HFFc6 (cell line): ENCODE measurements at regions not wholly inside any gene's neighbourhood (a gene's known extent, or its start where the extent isn't known, plus 50 kb on each side); places are given as distances from the start of the nearest gene placed in this dataset.

ENCODE experiments used
- DNase-seq: peaks from one replicate; pipeline ENCODE4 v3.0.0-alpha.2; 2018
- H3K27ac Mint-ChIP-seq: 2 replicates; pipeline ENCODE4 v1.8.0; 2020; ENCODE audit warnings: mild to moderate bottlenecking, mixed read lengths
- H3K27me3 Mint-ChIP-seq: 2 replicates; pipeline ENCODE4 v1.8.0; 2021; ENCODE audit warnings: mild to moderate bottlenecking, moderate library complexity, mixed read lengths; ENCODE audit not compliant: insufficient read depth
- H3K36me3 Mint-ChIP-seq: 2 replicates; pipeline ENCODE4 v1.8.0; 2021; ENCODE audit warnings: low read depth, mixed read lengths
- H3K4me1 Mint-ChIP-seq: 2 replicates; pipeline ENCODE4 v1.8.0; 2020; ENCODE audit warnings: low read depth, mixed read lengths
- H3K4me3 Mint-ChIP-seq: 2 replicates; pipeline ENCODE4 v1.8.0; 2020; ENCODE audit warnings: mild to moderate bottlenecking, moderate library complexity, mixed read lengths
- H3K9me3 Mint-ChIP-seq: 2 replicates; pipeline ENCODE4 v1.8.0; 2020; ENCODE audit warnings: mild to moderate bottlenecking, mixed read lengths
- CTCF ChIP-seq: fragments of 200-600 bp; sonication (generic); IDR thresholded peaks from 2 replicates; pipeline ENCODE4 v1.5.0; 2021; ENCODE audit warnings: antibody characterized with exemption, mild to moderate bottlenecking

DNA sequence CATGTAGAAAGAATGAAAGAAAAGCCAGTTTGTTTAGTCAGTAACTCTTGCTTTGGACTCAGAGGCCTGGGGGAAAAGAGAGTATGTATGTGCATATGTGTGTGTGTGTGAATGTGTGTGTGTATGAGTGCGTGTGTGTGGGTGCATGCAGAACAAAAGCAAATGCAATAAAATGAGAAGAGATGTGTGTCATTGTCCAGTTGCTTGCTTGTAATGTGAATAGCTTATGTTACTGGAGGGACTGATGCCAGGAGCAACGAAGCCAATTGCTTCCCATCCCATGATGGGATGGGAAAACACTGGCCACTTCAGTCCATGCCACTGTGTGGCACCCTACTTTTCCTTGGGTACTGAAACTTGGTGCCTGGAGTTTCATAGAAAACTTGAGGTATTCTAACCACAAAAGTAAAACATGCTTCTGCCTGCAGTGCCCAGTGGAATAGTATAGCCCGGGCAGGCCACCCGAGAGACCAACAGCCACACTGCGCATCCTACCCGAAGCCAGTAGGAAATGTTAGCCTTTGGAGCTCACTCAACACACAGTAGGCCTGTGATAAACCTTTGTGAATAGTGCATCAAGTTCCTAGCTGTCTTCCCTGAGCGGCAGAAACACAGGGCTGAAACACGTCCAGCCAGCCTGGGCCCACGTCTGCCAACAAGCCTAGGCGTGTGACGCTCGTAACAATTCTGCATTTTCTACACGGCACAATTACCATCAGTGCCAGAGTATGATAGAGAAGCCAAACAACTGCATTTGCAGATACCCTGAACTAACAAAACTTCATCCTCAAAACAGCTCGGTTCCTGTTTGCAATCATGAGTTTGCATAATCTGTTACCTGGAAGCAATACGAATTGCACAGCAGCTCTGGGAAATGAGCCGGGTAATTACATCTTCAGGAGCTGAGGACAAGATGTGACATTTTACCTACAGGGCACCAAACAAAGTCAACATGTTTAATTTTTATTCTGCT is 198.1 kb downstream of the SYK start:
- Mint-ChIP-seq H3K9me3 (peaks cover 9% of the 10 kb centered on the region; the same call in 1 of the 2 replicates), H3K4me3 (no peak overlapping the region), H3K27me3 (no peaks in the 10 kb centered on the region; the same call in 1 of the 2 replicates), H3K36me3 (peaks cover 11% of the 10 kb centered on the region), H3K27ac (no peak overlapping the region), H3K4me1 (peaks cover 32% of the 10 kb centered on the region)
- DNase-seq, result peak; percentile 17
- no peak for TF ChIP-seq CTCF

- peak; percentile 67 for DNase-seq
- H3K27me3 Mint-ChIP-seq, result no peaks in the 10 kb centered on the region; the same call in 1 of the 2 replicates
- H3K27ac Mint-ChIP-seq, result 0 out of 2 replicates have a peak overlapping the region, but pooled peaks have one; percentile 19
- peaks cover 4% of the 10 kb centered on the region; the same call in 1 of the 2 replicates for H3K9me3 Mint-ChIP-seq
- H3K36me3 Mint-ChIP-seq, result 0 out of 2 replicates have a peak, but pooled peaks cover 5% of the 10 kb centered on the region
- no peak for TF ChIP-seq CTCF
- peaks cover 39% of the 10 kb centered on the region for H3K4me1 Mint-ChIP-seq
- H3K4me3 Mint-ChIP-seq, result peak overlapping the region; percentile 41
Measured at GRCh38 chr9:91001146-91001611, 199.6 kb downstream of the SYK start.

DNA sequence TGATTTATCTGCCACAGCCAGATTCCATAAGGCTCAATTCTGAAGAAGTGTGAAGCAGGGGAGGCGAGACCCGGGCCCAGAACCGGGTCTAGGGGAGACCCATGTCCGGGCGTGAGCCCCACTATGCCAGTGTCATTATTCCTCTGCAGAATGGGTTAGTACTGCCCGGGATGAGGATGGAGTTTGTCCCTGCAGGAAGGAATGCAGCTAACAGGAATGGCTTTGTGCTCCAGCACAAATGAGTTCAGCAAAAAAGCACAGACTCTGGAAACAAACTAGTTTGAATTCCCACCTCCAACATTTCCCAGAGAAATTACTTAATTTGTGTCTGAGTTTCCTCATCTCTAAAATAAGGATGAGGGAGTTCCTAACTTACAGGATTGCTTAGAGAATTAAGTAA is 202.9 kb downstream of the SYK start:
- DNase-seq, result no peak
- H3K4me3 Mint-ChIP-seq, result no peak overlapping the region
- H3K4me1 Mint-ChIP-seq, result peaks cover 33% of the 10 kb centered on the region
- H3K9me3 Mint-ChIP-seq, result peaks cover 4% of the 10 kb centered on the region; the same call in 1 of the 2 replicates
- peak; percentile 47 for TF ChIP-seq CTCF
- no peaks in the 10 kb centered on the region; the same call in 1 of the 2 replicates for H3K27me3 Mint-ChIP-seq
- H3K36me3 Mint-ChIP-seq, result 0 out of 2 replicates have a peak, but pooled peaks cover 5% of the 10 kb centered on the region
- H3K27ac Mint-ChIP-seq, result no peak overlapping the region

- Mint-ChIP-seq H3K36me3 (0 out of 2 replicates have a peak, but pooled peaks cover 5% of the 10 kb centered on the region), H3K27ac (no peak overlapping the region), H3K27me3 (no peaks in the 10 kb centered on the region; the same call in 1 of the 2 replicates), H3K4me1 (peaks cover 28% of the 10 kb centered on the region), H3K4me3 (no peak overlapping the region), H3K9me3 (peaks cover 4% of the 10 kb centered on the region; the same call in 1 of the 2 replicates)
- no peak for DNase-seq
- no peak for TF ChIP-seq CTCF
Measured at GRCh38 chr9:91004992-91005391, 203.4 kb downstream of the SYK start.

- no peak overlapping the region for H3K4me3 Mint-ChIP-seq
- H3K27me3 Mint-ChIP-seq, result no peaks in the 10 kb centered on the region
- no peak for TF ChIP-seq CTCF
- H3K9me3 Mint-ChIP-seq, result peaks cover 4% of the 10 kb centered on the region; the same call in 1 of the 2 replicates
- no peak for DNase-seq
- H3K4me1 Mint-ChIP-seq, result peaks cover 18% of the 10 kb centered on the region
- no peak overlapping the region for H3K27ac Mint-ChIP-seq
- 0 out of 2 replicates have a peak, but pooled peaks cover 5% of the 10 kb centered on the region for H3K36me3 Mint-ChIP-seq
Measured at GRCh38 chr9:91006046-91006445, 204.4 kb downstream of the SYK start.
